DMS53 (cell line): ENCODE measurements at regions not wholly inside any gene's neighbourhood (a gene's known extent, or its start where the extent isn't known, plus 50 kb on each side); places are given as distances from the start of the nearest gene placed in this dataset.
"Not testable (repeated sequence)": the region's sequence is repeated elsewhere in the genome, so short reads cannot be mapped to it uniquely, and the experiment has no call there.

Experiments
- DNase-seq: peaks from one replicate; lab custom pipeline; 2025; lab: John Stamatoyannopoulos, UW

DNA sequence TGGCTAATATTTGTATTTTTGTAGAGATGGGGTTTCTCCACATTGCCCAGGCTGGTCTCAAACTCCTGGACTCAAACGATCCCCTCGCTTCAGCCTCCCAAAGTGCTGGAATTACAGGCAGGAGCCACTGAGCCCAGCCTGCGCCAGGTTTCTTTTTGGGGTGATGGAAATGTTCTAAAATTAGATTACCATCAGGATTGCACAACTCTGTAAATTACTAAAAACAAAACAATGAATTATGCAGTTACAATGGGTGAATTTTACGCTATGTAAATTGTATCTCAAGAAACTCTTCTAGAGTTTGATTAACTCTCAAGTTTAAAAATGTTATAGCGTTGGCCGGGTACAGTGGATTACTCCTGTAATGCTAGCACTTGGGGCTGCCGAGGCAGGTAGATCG is 118.9 kb upstream of the TBL1X start:
- DNase-seq = no peak

DNA sequence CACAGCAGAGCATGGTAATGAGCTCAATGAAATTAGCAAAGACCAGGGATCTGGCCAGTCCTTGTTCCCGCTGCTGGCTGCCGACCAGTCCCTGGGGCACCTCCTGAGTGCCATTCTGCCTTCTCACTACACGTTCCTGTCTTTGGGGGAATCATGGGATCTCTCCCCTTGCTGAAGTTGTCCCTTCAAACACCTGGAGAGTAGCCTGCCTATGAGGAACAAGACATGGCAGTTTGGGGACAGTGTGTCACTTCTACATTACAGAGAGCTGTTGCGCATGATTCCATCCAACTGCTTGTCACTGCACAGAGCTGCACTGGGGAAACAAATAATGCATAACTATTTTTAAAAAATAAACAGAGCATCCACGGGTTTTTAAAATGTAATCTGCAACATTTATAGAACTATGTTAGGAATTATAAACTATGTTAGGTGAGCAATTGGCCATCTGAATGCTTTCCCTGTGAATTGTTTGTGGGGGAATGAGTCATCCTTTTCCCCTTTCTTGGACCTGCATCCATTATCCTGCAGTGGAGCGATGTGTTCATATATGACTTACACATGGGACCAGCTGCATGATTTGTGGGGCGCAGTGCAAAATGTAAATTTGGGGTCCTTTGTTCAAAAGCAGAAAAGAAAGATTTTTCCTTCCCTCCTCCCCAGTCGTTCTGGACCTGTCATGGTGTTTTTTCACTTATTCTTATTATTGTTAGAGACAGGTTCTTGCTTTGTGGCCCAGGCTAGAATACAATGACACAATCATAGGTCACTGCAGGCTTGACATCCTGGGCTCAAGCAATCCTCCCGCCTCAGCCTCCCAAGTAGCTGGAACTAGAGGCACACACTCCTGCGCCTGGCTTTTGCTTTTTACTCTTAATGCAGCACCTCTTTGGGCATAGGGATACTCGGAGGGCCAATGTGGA is 115.0 kb upstream of the TBL1X start:
- DNase-seq = no peak

DNA sequence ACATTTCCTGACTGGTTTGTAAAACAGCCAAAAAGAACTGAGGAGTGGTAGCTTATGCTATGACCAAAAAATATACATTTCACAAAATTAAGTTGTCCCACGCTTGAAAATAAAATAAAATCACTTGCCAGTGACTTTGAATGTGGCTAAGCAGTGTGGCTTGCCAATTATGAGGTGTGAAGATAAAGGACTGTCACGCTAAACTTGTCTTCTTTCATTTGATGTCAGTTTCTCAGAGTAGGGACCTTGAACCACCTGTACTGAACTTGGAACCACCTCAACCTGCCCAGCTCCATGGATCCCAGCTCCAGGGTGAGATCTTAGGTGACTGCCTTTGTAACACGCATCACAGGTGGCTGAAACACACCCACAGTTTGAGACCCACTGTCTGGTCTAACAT is 113.7 kb upstream of the TBL1X start:
- no peak for DNase-seq

DNA sequence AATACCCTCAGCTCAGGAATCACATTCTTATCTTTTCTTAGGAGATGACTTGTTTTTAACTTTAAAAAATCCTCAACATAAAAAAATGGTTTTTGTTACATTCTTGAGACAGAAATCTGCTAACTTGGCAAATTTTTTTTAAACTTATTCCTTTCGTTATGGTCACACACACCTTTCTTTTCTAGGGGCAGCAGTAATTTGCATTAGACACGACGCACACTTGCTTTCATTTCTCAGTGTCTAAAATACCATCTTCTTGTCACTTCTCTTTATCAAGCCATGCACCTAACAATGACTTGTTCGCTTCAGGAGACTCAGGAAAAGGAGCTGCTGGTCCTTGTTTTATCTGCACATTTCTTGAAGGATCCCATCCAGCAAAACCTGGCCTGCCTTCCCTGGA is 112.6 kb upstream of the TBL1X start:
- no peak for DNase-seq

DNA sequence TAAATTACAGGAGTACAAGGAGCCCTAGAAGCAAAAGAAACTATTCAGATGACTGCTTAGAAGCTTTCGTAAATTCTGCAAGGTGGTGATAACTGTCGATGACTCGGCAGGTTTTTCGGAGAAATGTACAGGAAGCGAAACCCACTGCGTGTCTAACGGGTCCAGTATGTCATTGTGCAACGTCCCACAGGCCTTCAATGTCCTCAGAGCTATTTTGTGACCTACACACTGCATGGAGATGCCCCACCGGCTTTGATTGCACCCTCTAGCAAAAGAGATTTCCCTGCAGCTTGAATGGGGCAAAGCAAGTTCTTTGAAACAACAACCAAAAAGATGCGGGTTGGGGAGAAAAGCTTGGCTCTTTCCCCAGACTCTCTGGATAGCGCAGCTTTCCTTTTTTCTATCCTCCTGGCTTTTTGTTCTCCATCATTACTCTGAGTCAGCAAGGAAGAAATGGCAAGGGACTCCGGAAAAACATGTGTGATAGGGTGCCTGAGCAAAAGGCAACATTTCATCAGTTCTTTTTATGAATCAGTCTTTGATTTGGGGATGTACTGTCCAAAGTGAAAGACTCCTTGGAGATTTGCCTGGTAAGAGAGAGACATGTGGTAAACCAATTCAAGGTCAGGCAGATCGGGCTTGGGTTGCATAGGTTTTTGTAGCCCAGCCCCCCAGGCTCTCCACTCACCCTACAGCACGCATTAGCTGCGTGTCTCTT is 112.0 kb upstream of the TBL1X start:
- no peak for DNase-seq

DNA sequence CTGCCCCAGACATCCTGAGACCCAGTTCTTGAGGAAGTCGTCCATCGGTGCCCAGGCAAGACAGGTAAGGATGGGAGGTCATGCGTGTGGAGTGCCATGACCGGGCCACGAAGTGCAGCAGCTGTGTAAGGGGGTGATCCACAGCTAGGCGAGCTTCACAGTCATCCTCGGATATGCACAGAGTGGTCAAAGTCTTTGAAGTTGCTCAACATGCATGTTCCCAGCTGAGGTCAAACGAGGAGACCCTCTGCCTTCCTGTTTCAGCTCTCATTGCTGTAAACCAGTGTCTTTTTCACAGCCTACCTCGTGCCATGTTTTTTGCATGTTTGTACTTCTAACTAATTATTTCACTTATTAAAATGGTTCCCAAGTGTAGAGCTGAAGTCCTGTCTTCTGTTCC is 109.9 kb upstream of the TBL1X start:
- DNase-seq = no peak

DNA sequence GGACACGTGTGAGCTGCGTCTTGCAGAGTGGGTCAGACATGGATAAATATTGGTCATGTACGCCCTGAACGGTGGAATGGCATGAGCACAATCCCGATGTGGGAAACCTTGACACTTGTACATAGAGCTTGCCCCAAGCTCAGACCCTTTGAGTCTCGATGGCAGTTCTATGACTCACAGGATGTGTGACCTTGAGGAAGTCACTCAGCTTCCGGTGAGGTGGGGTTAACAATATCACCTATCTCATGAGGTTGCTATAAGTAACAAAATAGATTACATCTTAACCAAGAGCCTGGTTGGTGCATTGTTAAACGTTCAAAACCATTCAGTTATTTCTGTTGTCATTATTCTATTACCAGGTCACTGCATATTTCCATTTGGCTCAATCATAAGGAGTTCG is 109.1 kb upstream of the TBL1X start:
- DNase-seq = no peak

DNA sequence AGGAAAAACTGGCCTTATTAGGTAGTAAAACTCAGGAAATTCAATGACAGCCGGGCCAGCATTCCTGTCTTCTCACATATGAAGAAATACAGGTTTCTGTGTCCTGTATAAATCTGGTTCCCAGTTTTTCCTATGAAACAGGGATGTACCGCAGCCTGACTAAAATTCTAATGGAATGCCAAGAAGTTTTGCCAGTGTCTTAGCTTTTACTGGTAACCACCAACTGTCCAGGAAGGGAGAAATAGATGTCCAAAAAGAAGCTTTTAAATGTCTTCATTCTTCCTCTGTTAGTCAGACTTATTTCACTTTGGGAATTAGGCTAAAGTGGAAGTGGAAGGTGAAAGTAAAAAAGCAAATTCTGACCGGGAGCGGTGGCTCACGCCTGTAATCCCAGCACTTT is 108.0 kb upstream of the TBL1X start:
- DNase-seq = no peak

DNA sequence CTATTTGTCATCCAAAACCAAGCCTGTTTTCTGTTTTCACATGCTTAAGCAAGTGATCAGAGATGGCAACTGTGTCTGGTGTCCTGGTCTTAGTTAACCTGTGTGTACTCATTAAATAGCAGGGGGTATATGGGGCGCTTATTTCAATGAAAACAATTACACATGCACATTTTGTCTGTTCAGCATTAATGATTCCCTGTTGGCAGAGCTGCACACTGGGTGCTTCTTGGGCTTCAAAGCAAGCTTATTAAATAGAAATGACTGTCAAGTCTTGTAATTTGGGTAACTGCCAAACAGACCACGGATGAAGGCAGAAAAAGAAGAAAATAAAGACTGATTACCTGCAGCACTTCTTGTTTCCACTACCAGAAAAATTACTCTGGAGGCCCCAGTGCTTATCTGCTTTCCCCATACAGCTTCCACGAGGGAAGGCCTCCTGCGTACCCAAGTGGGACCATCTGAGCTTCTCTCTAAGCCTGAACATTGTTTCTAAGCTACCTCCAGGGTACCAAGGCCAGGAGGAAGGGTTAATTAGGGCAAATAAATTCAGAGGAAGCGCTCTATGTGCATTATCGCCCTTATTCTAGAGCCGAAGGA is 107.2 kb upstream of the TBL1X start:
- no peak for DNase-seq

DNA sequence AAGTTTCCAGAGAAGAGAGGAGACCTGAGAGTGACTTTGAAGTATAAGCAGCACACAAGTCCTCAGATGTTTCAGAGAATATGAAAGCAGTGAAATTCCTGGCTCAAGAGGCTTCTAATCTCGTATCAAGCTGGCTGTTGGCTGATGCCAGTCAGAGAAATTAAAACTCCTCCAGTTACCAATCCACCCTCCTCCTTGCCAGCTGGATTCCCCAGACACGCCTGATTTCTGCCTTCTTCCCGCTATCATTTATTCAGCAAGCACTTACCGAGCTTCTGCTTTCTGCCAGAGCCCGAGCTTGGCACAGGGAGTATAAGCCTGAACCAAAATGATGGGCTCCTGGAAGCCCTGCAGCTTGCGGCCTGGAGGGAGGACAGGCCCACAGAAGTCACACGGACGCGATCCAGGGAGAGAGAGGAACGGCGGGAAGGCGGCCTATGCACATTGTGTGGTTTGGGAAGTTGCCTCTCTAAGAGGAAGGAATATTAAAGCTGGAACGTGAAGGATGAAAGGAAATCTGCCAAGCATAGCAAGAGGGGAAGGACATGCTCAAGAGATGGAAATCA is 102.4 kb upstream of the TBL1X start:
- DNase-seq = no peak

DNA sequence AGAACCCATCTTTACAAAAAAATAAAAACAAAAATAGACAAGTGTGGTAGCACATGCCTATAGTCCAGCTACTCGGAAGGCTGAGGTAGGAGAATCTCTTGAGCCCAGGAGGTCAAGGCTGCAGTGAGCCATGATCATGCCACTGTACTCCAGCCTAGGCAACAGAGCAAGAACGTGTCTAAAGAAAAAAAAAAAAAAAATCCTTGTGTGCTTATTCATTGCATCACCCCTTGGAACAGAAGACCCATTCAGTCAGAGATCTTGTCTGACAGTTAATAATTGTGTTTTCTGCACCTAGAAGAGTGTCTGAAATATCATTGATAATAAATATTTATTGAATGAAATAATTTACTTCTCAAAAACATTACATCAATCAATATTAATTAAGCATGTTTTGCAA is 97.4 kb upstream of the TBL1X start:
- no peak for DNase-seq

DNA sequence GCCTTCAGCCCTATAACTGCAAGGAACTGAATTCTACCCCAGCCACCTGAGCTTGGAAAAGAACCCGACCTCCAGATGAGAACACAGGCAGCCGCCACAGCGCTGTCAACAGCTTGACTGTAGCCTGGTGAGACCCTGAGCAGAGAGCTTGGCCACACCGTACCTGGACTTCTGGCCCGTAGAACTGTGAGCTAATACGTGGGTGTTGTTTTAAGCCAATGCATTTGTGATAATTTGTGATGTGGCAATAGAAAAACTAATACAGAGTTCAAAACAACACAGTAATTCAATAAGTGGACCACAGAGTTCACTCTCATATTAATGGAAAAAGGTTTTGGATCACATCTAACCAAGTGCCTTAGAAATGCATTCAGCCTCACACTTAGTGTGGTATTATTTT is 96.6 kb upstream of the TBL1X start:
- no peak for DNase-seq

DNA sequence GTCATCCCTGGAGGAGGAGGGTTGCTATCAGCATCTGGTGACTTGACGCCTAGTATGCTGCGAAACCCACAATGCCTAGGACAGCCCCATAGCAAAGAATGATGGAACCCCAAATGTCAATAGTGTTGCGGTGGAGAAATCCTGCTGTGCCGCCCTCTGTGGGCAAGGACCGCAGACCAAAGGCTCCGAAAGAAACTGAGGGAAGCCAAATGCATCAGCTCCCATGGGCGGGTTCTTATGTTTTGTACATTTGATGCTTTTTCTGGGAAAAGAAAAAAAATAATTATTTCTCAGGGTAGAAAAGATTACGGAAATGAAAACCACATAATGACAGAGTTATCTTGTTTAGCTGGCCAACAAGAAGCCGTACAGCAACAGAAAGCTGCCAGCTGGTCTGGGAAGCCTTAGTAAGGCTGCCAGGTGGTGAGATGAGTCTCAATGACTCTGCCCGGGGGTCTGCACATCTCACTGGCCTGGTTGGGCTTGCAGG is 95.0 kb upstream of the TBL1X start:
- DNase-seq = no peak

DNA sequence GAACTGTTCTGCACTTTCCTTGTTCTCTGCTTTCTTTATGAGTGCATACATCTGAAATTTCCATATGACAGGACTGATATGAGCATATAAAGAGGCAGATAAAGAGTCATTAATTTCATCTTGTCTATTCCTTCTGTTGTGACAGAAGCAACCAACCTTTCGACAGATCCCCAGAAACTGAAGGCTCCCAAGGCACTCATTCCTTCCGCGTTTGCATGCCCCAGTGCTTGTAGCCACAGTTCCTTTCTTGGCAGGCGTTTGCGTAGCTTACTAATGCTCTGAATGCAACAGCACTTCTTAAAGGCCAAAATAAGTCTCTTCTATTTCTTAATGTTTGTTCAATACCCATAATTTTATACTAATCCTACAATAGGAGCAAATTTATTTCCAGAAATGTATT is 94.0 kb upstream of the TBL1X start:
- DNase-seq = no peak

DNA sequence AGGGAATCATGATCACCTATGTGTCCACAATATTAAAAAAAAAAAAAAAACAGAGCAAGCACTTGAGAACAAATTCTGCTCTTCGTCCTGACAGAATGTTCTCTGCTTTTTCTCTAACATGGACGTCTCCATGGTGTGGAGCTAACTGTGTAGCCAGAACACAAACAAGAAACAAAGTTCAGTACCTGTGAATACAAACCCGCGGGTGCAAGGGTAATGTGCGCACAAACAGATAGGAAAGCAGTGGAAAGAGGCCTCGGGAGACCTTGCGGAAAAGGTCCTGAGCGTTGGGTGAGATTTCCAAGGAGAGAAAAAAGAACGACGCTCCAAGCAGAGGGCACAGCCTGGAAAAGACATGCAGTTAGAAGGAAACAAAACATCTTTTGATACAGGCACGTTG is 92.0 kb upstream of the TBL1X start:
- no peak for DNase-seq

DNA sequence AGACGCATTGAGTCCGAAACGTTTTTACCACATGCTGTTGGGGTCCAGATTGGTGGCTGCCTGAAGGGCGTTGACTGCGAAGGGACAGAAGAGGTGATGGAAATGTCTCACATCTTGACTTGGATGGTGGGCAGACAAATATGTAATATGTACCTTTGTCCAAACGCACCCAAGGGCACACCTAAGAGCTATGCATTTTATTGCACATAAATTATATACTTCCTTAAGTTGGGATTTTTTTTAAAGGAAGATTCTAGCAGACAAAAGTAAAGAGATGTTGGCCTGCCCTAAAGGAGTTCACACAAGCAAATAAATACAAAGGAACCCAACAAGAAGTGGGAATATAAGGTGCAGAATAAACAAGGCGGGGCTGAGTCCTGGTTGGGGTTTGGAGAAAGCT is 91.1 kb upstream of the TBL1X start:
- DNase-seq = no peak

DNA sequence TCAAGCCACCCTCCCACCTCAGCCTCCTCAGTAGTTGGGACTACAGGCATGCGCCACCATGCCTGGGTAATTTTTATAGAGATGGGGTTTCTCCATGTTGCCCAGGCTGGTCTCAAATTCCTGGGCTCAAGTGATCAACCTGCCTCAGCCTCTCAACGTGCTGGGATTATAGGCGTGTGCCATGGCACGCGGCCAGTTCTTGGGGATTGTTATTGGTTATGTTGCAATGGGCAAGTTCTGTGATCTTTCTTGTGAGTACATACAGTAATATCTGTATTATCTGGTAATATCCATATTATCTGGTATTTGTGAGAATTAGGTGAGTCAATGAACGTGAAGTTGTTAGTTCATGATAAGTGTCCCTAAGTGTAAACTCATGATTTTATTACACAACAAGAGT is 90.3 kb upstream of the TBL1X start:
- DNase-seq = no peak

DNA sequence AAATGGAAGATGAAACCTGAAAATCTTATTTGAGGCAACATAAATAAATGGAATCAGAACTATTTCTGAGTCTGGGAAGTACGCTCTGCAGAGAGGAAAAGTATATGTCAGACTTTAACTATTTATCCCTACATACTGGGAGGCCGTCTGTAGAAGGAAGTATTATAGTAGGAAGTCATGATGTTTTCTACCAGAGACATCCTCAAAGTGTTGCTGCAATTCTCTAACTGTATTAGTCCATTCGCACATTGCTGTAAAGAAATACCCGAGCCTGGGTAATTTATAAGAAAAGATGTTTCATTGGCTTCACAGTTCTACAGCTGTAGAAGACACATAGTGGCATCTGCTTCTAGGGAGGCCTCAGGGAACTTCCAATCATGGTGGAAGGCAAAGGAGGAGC is 88.7 kb upstream of the TBL1X start:
- no peak for DNase-seq

DNA sequence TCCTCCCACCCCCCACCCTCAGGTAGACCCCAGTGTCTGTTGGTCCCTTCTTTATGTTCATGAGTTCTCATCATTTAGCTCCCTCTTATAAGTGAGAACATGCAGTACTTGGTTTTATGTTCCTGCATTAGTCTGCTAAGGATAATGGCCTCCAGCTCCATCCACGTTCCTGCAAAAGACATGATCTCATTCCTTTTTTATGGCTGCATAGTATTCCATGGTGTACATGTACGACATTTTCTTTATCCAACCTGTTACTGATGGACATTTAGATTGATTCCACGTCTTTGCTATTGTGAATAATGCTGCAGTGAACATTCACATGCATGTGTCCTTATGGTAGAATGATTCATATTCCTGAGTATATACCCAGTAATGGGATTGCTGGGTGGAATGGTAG is 87.6 kb upstream of the TBL1X start:
- DNase-seq = not testable (repeated sequence)

DNA sequence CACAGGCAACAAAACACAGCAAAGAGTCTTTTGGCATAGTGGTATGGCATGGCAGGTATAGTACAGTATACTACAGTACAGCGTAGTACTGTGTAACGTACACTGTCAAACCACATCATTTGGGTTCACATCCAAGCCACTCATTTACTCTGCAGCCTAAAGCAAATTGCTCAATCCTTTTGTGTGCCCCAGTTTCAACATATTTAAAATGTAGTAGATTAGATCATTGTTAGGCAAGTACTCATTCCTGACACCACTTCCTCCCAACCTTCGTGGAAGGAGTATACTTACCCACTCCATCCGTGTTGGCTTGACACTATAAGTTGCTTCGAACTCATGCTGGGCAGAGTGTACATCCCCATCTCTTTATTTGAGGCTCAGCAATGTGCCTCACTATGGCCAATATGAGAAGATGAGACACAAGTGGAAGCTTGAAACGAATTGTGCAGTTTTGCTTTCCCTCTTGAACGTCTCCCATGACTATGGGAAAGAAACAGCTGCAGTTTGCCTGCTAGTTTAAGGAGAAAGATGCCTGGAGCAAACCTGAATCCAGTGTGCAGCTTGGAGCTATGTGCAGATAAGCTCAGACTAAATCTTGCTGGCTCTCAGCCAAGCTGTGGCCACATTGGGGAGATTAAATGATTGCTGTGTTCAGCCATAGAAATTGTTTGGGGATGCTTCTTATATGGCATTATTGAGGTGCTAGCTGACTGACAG is 85.7 kb upstream of the TBL1X start:
- peak; percentile 27 for DNase-seq

DNA sequence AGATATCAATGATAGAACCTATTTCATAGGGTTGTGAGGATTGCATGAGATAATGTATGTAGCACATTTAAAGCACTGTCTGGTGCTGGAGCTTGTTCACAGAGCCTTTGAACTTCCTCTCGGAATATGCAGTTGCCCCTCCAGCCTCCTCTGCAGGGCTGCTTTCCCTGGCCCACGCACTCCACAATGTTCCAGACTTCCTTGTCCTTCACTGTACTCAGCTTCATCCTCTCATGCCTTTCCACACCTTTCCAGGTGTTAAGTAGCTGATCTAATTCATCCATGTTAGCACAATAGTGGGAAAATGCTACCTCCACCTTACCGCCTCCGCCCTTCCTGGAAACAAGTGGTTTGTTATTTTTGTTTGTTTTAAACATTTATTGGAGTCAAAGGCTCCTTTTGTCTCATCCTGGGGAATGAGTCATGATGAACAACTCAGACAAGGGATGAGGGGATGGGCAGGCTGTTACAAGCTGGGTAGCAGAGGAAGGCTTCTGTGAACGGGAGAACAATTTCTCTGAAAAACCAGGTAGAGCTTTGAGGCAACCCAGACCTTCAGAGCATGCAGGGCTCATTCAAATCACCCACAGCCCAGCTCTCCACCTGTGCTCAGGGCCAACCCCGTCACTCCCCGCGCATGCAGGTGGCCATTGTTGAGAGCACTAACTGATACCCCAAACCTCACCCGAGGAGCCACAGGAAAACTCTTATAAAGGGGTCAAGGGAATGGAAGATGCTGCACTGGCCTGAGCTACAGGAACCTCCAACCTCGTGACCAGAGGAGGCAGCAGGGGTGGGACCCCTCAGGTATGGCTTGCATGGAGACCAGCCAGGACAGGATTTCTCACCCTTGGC is 84.9 kb upstream of the TBL1X start:
- DNase-seq = peak; percentile 79
